ENCODE measurements at regions not wholly inside any gene's neighbourhood (a gene's known extent, or its start where the extent isn't known, plus 50 kb on each side); places are given as distances from the start of the nearest gene placed in this dataset.
A peak's percentile ranks its signal among the peaks of the same experiment; 100 is the strongest.

DNA sequence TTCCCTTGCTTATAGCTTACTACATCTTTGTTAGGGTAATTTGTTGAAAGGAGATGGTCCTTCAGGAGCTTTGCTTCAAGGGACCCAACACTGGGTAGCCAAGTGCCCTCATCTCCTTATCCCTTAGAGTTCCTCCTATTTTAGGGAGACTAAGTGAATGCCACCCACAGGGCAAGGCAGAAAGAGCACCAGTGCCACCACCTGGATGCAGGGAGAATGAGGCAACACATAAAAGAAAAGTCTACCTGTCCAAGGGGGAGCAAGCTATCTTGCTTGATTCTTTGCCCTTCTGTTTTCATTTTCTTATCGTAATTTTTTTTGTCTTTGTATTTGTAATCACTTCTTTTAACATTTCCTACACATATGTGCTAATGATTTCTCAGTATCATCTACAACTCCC lies 205.5 kb downstream of the NPR3 start:
- TF ChIP-seq, protein P1, sequence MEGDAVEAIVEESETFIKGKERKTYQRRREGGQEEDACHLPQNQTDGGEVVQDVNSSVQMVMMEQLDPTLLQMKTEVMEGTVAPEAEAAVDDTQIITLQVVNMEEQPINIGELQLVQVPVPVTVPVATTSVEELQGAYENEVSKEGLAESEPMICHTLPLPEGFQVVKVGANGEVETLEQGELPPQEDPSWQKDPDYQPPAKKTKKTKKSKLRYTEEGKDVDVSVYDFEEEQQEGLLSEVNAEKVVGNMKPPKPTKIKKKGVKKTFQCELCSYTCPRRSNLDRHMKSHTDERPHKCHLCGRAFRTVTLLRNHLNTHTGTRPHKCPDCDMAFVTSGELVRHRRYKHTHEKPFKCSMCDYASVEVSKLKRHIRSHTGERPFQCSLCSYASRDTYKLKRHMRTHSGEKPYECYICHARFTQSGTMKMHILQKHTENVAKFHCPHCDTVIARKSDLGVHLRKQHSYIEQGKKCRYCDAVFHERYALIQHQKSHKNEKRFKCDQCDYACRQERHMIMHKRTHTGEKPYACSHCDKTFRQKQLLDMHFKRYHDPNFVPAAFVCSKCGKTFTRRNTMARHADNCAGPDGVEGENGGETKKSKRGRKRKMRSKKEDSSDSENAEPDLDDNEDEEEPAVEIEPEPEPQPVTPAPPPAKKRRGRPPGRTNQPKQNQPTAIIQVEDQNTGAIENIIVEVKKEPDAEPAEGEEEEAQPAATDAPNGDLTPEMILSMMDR (IDR thresholded peaks at IDR 0.05; ENCODE audit: insufficient read depth, low read depth, low read length) = peak; percentile 44
- no peak for TF ChIP-seq EZH2 (IDR thresholded peaks at IDR 0.05; ENCODE audit: insufficient read depth, low read length)
